ENCODE measurements at regions not wholly inside any gene's neighbourhood (a gene's known extent, or its start where the extent isn't known, plus 50 kb on each side); places are given as distances from the start of the nearest gene placed in this dataset.

GRCh38 chr13:104365430-104365829 is 1299.2 kb upstream of the SLC10A2 start:
- Histone ChIP-seq H3K4me1 (ENCODE audit: insufficient read depth) (no peaks in the 10 kb centered on the region), H3K4me3 (no peak overlapping the region), H2AFZ (no peak overlapping the region), H4K20me1 (ENCODE audit: insufficient read depth, poor library complexity, severe bottlenecking) (no peaks in the 10 kb centered on the region), H3K9me3 (ENCODE audit: low read depth) (no peaks in the 10 kb centered on the region), H3K27ac (no peak overlapping the region), H3K9me2 (replicated peaks; ENCODE audit: insufficient read depth) (no peaks in the 10 kb centered on the region), H3K4me2 (no peak overlapping the region), H3K36me3 (replicated peaks; ENCODE audit: insufficient read depth, low read depth) (no peaks in the 10 kb centered on the region), H3K79me2 (no peaks in the 10 kb centered on the region), H3K27me3 (no peaks in the 10 kb centered on the region)
- DNase-seq (ENCODE audit: low spot score), result no peak
- 90% methylated on average over 2 of the region's 2 CpGs for WGBS (ENCODE audit: low lambda C conversion rate, missing lambda C conversion rate)
- TF ChIP-seq EZH2phosphoT487 (IDR thresholded peaks at IDR 0.05; ENCODE audit: low read depth, severe bottlenecking, unreplicated experiment) (no peak), CTCF (IDR thresholded peaks at IDR 0.05; ENCODE audit: poor library complexity) (no peak), EZH2 (IDR thresholded peaks at IDR 0.05; ENCODE audit: borderline replicate concordance) (no peak)

GRCh38 chr13:104357672-104358354 is 1291.6 kb upstream of the SLC10A2 start:
- no peak overlapping the region for H3K4me2 ChIP-seq
- H2AFZ ChIP-seq, result no peak overlapping the region
- H3K9me2 ChIP-seq (replicated peaks; ENCODE audit: insufficient read depth), result no peaks in the 10 kb centered on the region
- no peak for TF ChIP-seq EZH2 (IDR thresholded peaks at IDR 0.05; ENCODE audit: borderline replicate concordance)
- TF ChIP-seq CTCF (IDR thresholded peaks at IDR 0.05; ENCODE audit: poor library complexity), result no peak
- TF ChIP-seq EZH2phosphoT487 (IDR thresholded peaks at IDR 0.05; ENCODE audit: low read depth, severe bottlenecking, unreplicated experiment), result no peak
- H3K27ac ChIP-seq, result no peak overlapping the region
- H3K4me3 ChIP-seq, result no peak overlapping the region
- DNase-seq (ENCODE audit: low spot score), result no peak
- no peaks in the 10 kb centered on the region for H3K9me3 ChIP-seq (ENCODE audit: low read depth)
- H3K79me2 ChIP-seq, result no peaks in the 10 kb centered on the region
- 71% methylated on average over 9 of the region's 9 CpGs for WGBS (ENCODE audit: low lambda C conversion rate, missing lambda C conversion rate)
- no peaks in the 10 kb centered on the region for H4K20me1 ChIP-seq (ENCODE audit: insufficient read depth, poor library complexity, severe bottlenecking)
- H3K36me3 ChIP-seq (replicated peaks; ENCODE audit: insufficient read depth, low read depth), result no peaks in the 10 kb centered on the region
- no peaks in the 10 kb centered on the region for H3K27me3 ChIP-seq
- H3K4me1 ChIP-seq (ENCODE audit: insufficient read depth), result peaks cover 6% of the 10 kb centered on the region

GRCh38 chr13:104357174-104357573 is 1291.0 kb upstream of the SLC10A2 start:
- DNase-seq (ENCODE audit: low spot score), result no peak
- Histone ChIP-seq H2AFZ (no peak overlapping the region), H3K9me2 (replicated peaks; ENCODE audit: insufficient read depth) (no peaks in the 10 kb centered on the region), H3K27me3 (no peaks in the 10 kb centered on the region), H3K4me2 (no peak overlapping the region), H3K36me3 (replicated peaks; ENCODE audit: insufficient read depth, low read depth) (no peaks in the 10 kb centered on the region), H3K79me2 (no peaks in the 10 kb centered on the region), H3K4me1 (ENCODE audit: insufficient read depth) (peaks cover 6% of the 10 kb centered on the region), H3K4me3 (no peak overlapping the region), H3K9me3 (ENCODE audit: low read depth) (no peaks in the 10 kb centered on the region), H4K20me1 (ENCODE audit: insufficient read depth, poor library complexity, severe bottlenecking) (no peaks in the 10 kb centered on the region), H3K27ac (no peak overlapping the region)
- TF ChIP-seq CTCF (IDR thresholded peaks at IDR 0.05; ENCODE audit: poor library complexity) (no peak), EZH2 (IDR thresholded peaks at IDR 0.05; ENCODE audit: borderline replicate concordance) (no peak), EZH2phosphoT487 (IDR thresholded peaks at IDR 0.05; ENCODE audit: low read depth, severe bottlenecking, unreplicated experiment) (no peak)
- WGBS (ENCODE audit: low lambda C conversion rate, missing lambda C conversion rate), result 58% methylated on average over 5 of the region's 5 CpGs

Data from hepatocyte (in vitro differentiated cells).